ENCODE measurements at regions not wholly inside any gene's neighbourhood (a gene's known extent, or its start where the extent isn't known, plus 50 kb on each side); places are given as distances from the start of the nearest gene placed in this dataset.

DNA sequence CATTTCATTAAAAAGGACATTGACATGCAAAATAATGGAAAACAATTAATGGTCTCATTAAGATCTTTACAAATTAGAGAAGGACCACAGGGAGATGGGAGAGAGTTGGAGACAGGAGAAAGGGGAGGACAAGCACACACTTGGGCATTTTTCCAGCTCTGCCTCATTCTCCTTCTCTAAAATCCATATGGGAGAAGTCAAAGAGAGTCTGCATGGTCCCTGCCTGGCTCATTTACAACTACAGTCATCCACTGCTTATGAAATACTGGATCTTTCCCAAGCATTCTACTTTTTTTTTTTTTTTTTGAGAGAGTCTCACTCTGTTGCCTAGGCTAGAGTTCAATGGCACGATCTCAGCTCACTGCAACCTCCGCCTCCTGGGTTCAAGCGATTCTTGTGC, 518.9 kb upstream of the CELF2 start:
- TF ChIP-seq, protein P1, sequence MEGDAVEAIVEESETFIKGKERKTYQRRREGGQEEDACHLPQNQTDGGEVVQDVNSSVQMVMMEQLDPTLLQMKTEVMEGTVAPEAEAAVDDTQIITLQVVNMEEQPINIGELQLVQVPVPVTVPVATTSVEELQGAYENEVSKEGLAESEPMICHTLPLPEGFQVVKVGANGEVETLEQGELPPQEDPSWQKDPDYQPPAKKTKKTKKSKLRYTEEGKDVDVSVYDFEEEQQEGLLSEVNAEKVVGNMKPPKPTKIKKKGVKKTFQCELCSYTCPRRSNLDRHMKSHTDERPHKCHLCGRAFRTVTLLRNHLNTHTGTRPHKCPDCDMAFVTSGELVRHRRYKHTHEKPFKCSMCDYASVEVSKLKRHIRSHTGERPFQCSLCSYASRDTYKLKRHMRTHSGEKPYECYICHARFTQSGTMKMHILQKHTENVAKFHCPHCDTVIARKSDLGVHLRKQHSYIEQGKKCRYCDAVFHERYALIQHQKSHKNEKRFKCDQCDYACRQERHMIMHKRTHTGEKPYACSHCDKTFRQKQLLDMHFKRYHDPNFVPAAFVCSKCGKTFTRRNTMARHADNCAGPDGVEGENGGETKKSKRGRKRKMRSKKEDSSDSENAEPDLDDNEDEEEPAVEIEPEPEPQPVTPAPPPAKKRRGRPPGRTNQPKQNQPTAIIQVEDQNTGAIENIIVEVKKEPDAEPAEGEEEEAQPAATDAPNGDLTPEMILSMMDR (IDR thresholded peaks at IDR 0.05; ENCODE audit: extremely low read depth, missing control alignments): no peak
- no peak for DNase-seq (ENCODE audit: low spot score)

DNA sequence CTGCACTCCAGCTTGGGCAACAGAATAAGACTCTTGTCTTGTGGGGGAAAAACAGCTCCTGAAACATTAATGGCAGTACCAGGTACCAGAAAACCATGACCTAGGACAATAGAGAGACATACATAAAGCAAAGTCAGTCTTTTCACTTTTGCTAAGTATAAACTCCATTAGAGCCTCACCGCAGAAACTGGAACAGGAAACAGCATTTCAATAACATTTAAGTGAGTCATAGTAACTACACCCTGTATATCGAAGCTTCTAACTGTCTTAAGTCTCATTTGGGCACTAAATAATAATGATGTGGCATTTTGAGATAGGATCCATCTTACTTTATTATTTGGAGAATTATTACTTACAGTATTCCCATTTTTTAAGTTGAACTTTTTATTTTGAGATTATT, 517.8 kb upstream of the CELF2 start:
- TF ChIP-seq, protein P1 (IDR thresholded peaks at IDR 0.05; ENCODE audit: extremely low read depth, missing control alignments): no peak
- no peak for DNase-seq (ENCODE audit: low spot score)

DNA sequence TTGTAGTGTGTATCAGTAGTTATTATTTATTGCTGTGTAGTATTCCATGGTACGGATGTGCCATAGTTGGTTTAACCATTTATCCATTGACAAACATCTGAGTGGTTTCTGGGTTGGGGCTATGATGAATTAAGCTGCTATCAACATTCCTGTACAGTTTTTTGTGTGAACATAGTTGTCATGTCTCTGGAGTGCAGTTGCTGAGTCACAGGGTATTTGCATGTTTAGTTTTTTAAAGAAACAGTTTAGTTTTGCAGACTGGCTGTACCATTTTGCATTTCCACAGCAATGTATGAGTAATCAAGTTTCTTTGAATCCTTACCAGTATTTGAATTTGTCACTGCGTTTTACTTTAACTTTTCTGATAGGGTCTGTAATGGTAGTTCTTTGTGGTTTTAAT, 516.7 kb upstream of the CELF2 start:
- TF ChIP-seq, protein P1 (IDR thresholded peaks at IDR 0.05; ENCODE audit: extremely low read depth, missing control alignments): no peak
- no peak for DNase-seq (ENCODE audit: low spot score)

DNA sequence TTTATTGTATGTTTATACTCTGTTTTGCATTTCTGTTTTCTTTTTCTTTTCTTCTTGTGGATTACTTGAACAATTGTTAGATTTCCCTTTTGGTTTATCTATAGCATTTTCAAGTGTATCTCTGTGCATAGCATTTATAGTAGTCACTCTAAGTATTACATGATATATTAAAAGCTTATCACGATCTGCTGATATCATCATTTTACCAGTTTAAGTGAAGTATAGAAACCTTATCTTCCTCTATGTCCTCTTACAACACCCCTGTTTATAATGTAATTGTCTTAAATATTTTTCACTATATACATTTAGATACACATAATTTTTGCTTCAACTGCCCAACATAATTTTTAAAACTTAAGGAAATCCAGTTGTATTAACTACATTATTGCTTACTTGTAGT, 513.9 kb upstream of the CELF2 start:
- DNase-seq (ENCODE audit: low spot score): no peak
- TF ChIP-seq, protein P1 (IDR thresholded peaks at IDR 0.05; ENCODE audit: extremely low read depth, missing control alignments): no peak

DNA sequence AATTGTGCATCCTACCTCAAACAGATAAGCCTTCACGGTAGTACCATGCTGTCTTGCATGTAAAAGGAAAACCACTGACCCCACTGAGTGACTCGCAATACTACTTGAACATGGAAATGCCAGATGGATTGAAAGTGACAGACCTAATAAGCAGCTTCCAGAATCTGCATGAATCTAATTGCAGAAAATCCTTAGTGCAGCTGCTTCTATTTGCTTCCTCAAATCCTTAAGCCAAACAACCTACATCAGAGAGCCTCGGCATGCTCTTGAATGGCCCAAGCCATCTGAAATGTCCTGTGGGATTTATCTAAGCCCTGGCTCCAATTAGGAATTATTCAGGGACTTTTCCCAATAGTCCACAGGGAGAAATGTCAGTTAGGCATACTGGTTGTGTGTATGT, 509.5 kb upstream of the CELF2 start:
- TF ChIP-seq, protein P1 (IDR thresholded peaks at IDR 0.05; ENCODE audit: extremely low read depth, missing control alignments): no peak
- no peak for DNase-seq (ENCODE audit: low spot score)

DNA sequence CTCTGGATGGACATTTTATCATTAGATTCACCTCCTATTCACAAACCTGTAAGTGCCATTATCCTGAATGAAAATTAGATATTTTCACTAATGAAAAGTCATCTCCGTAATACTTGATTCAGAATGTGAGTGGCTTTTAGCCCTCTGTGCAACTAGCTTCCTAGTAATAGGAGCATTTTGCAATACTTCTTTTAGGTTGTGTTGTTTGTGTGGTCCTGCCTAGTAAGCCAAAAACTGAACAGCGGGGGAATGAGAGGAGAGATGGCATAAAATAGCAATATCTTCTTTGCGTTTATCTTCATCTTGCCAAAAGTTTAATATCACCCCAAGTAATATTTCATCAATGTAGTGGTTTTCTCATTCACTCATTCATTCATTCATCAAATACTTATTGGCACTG, 507.5 kb upstream of the CELF2 start:
- DNase-seq (ENCODE audit: low spot score): no peak
- TF ChIP-seq, protein P1 (IDR thresholded peaks at IDR 0.05; ENCODE audit: extremely low read depth, missing control alignments): no peak

DNA sequence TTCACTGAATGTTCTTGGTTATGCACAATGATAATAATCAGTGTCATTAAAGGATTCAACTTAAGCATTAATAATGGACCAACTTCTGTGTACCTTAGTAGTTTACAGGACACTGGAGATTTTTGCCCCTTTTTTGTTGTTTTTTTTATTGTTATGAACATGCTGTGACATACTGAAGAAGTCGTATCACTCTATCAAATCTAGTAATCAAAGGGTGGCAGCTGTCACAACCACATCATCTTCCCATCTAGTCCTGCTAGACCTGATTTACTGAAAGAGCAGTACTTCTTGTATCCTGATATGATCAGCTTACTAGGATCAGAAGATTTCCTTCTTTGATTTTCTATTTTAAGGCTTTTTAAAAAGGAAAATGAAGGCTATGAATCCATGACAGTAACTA, 504.6 kb upstream of the CELF2 start:
- DNase-seq (ENCODE audit: low spot score): no peak
- TF ChIP-seq, protein P1 (IDR thresholded peaks at IDR 0.05; ENCODE audit: extremely low read depth, missing control alignments): no peak

All from GM20000 (cell line).